ENCODE measurements at regions not wholly inside any gene's neighbourhood (a gene's known extent, or its start where the extent isn't known, plus 50 kb on each side); places are given as distances from the start of the nearest gene placed in this dataset.

DNA sequence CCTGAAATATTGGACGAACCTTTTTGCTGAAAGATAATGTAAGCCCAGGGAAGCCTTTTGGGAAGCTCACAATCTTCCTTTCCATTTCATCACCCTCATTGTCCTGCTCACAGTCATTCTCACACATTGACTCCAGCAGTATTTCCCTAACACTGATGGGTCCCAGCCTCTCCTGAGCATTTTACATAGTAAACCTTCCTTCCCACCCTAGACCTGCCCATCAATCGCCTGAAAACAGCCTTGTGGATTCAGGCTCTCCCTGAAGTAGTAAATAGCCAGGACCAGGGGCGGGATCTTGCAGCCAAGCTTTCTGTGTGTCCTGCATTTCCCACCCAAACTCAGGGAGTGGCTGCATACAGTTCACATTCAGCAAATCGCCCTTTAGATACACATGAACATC lies 149.9 kb downstream of the CYRIA start:
- BruUV-seq (replicated peaks) = no TSS peak

DNA sequence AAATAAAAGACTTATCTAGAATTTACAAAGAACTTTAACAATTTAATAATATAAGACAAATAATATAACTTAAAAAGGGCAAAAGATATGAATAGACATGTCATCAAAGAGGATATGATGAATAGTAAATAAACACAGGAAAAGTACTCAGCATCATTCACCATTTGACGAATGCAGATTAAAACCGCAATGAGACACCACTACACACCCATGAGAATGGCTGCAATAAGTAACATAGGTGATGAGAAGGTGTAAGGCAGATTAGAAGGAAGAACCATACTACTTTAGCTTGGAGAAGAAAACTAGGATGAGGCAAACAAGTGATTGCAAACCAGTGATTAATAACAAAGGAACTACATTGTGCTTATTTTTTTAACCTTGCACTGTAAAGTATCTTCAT lies 152.0 kb downstream of the CYRIA start:
- no TSS peak for BruUV-seq (replicated peaks)
- Mint-ChIP-seq H3K27me3 (ENCODE audit: unreplicated experiment) (peaks cover 81% of the 10 kb centered on the region), H3K36me3 (ENCODE audit: insufficient read depth, unreplicated experiment) (no peaks in the 10 kb centered on the region), H3K27ac (ENCODE audit: unreplicated experiment) (no peak overlapping the region), H3K9me3 (ENCODE audit: low read depth, unreplicated experiment) (no peaks in the 10 kb centered on the region), H3K4me3 (ENCODE audit: low read depth, unreplicated experiment) (no peak overlapping the region), H3K4me1 (ENCODE audit: low read depth, unreplicated experiment) (no peaks in the 10 kb centered on the region)
- intact Hi-C loops (cut with micrococcal nuclease; ENCODE audit: unreplicated experiment) = no loop called here
- CTCF ChIA-PET = no interaction called here
- TF ChIP-seq, protein P1, sequence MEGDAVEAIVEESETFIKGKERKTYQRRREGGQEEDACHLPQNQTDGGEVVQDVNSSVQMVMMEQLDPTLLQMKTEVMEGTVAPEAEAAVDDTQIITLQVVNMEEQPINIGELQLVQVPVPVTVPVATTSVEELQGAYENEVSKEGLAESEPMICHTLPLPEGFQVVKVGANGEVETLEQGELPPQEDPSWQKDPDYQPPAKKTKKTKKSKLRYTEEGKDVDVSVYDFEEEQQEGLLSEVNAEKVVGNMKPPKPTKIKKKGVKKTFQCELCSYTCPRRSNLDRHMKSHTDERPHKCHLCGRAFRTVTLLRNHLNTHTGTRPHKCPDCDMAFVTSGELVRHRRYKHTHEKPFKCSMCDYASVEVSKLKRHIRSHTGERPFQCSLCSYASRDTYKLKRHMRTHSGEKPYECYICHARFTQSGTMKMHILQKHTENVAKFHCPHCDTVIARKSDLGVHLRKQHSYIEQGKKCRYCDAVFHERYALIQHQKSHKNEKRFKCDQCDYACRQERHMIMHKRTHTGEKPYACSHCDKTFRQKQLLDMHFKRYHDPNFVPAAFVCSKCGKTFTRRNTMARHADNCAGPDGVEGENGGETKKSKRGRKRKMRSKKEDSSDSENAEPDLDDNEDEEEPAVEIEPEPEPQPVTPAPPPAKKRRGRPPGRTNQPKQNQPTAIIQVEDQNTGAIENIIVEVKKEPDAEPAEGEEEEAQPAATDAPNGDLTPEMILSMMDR (IDR thresholded peaks at IDR 0.05; ENCODE audit: unreplicated experiment) = no peak
- no peak for DNase-seq

More for the DNA sequence above, 149.9 kb downstream of the CYRIA start:
- CTCF ChIA-PET = interaction anchor here (0.8 kb wide), 1 partner anchor 186 kb away, joined by 4 read pairs; no protein-coding TSS in a partner anchor
- no peak overlapping the region for H3K27ac Mint-ChIP-seq (ENCODE audit: unreplicated experiment)
- H3K27me3 Mint-ChIP-seq (ENCODE audit: unreplicated experiment) = peaks cover 75% of the 10 kb centered on the region
- H3K4me1 Mint-ChIP-seq (ENCODE audit: low read depth, unreplicated experiment) = no peaks in the 10 kb centered on the region
- DNase-seq = no peak
- intact Hi-C loops (cut with micrococcal nuclease; ENCODE audit: unreplicated experiment) = no loop called here
- no peak overlapping the region for H3K4me3 Mint-ChIP-seq (ENCODE audit: low read depth, unreplicated experiment)
- no peaks in the 10 kb centered on the region for H3K36me3 Mint-ChIP-seq (ENCODE audit: insufficient read depth, unreplicated experiment)
- no peaks in the 10 kb centered on the region for H3K9me3 Mint-ChIP-seq (ENCODE audit: low read depth, unreplicated experiment)
- TF ChIP-seq, protein P1 (IDR thresholded peaks at IDR 0.05; ENCODE audit: unreplicated experiment) = no peak

DNA sequence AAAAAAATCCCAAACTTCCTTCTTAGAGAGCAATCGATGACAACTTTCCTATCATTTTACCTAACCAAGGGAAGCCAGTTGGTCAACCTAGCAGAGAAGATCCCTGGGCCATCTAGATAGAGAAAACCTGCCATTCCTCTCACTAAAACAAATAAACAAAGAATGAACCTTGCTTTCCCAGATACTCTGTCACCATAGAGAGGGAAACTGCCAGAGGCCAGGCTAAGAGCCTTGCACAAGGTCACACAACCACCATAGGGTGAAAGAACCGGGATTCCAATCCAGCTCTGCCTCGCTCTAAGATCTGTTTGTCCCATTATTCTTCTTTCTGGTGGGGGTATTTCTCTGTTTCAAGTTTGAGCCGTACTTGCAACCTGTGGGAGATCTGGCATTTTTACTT lies 154.6 kb downstream of the CYRIA start:
- no TSS peak for BruUV-seq (replicated peaks)
- no peaks in the 10 kb centered on the region for H3K4me1 Mint-ChIP-seq (ENCODE audit: low read depth, unreplicated experiment)
- intact Hi-C loops (cut with micrococcal nuclease; ENCODE audit: unreplicated experiment) = no loop called here
- H3K4me3 Mint-ChIP-seq (ENCODE audit: low read depth, unreplicated experiment) = no peak overlapping the region
- TF ChIP-seq, protein P1 (IDR thresholded peaks at IDR 0.05; ENCODE audit: unreplicated experiment) = no peak
- no peak overlapping the region for H3K27ac Mint-ChIP-seq (ENCODE audit: unreplicated experiment)
- H3K36me3 Mint-ChIP-seq (ENCODE audit: insufficient read depth, unreplicated experiment) = no peaks in the 10 kb centered on the region
- H3K27me3 Mint-ChIP-seq (ENCODE audit: unreplicated experiment) = peaks cover 77% of the 10 kb centered on the region
- CTCF ChIA-PET = no interaction called here
- DNase-seq = no peak
- H3K9me3 Mint-ChIP-seq (ENCODE audit: low read depth, unreplicated experiment) = no peaks in the 10 kb centered on the region

DNA sequence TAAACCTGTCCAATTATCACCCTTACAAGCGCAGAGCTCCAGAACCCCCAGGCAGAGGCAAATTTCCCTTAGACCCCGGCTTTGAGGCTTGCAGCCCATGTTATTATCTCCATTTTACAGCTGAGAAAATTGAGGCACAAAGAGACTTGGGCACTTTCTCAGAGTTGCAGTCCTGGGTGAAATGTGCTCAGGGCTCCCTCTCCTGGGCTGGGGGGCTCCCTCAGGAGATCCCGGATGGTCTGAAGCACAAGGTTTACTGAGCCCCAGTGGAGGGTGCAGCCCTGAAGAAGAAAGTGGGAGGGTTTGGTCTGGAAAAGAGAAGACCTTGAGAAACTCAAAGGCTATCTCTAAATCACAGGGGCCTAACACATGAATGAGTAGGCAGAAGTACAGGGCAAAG lies 156.6 kb downstream of the CYRIA start:
- CTCF ChIA-PET = interaction anchor here (0.9 to 1.1 kb wide), 2 partner anchors 51 to 570 kb away, joined by 3 read pairs; no protein-coding TSS in a partner anchor
- TF ChIP-seq, protein P1 (IDR thresholded peaks at IDR 0.05; ENCODE audit: unreplicated experiment) = no peak
- intact Hi-C loops (cut with micrococcal nuclease; ENCODE audit: unreplicated experiment) = loop anchor here (5.0 kb wide), 1 partner anchor 567 kb away; the partner anchor contains the start of gene MYCN
- Mint-ChIP-seq H3K4me1 (ENCODE audit: low read depth, unreplicated experiment) (no peaks in the 10 kb centered on the region), H3K9me3 (ENCODE audit: low read depth, unreplicated experiment) (no peaks in the 10 kb centered on the region), H3K4me3 (ENCODE audit: low read depth, unreplicated experiment) (no peak overlapping the region), H3K27me3 (ENCODE audit: unreplicated experiment) (peaks cover 65% of the 10 kb centered on the region), H3K36me3 (ENCODE audit: insufficient read depth, unreplicated experiment) (no peaks in the 10 kb centered on the region), H3K27ac (ENCODE audit: unreplicated experiment) (no peak overlapping the region)
- no TSS peak for BruUV-seq (replicated peaks)
- no peak for DNase-seq

Data from Calu3 (cell line).